ENCODE measurements at regions not wholly inside any gene's neighbourhood (a gene's known extent, or its start where the extent isn't known, plus 50 kb on each side); places are given as distances from the start of the nearest gene placed in this dataset.
A peak's percentile ranks its signal among the peaks of the same experiment; 100 is the strongest.
"Not testable (repeated sequence)": the region's sequence is repeated elsewhere in the genome, so short reads cannot be mapped to it uniquely, and the experiment has no call there.

DNA sequence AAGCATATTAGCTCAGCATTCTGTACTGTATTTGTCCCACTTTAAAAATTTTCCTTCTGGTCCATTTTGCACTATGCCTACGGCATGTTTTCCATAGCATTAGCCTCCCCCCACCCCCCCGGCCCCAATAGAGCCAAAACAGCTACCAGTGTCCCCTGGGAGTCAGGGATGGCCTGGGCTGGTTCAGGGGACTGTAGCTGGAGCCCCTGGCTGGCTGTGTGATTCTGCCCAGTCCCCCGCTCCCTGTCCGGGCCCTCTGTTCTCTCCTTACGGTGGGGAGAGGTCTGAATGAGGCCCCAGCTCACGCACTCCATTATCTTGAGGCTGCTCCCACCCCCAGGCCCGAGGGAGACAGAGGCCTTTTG, 70.1 kb downstream of the KLF15 start:
- DNase-seq (ENCODE audit: low spot score), result no peak
- Histone ChIP-seq H3K4me3 (peak overlapping the region; percentile 71), H3K27ac (peak overlapping the region; percentile 89 to 96)
- TF ChIP-seq CTCF (IDR thresholded peaks at IDR 0.05), result no peak

DNA sequence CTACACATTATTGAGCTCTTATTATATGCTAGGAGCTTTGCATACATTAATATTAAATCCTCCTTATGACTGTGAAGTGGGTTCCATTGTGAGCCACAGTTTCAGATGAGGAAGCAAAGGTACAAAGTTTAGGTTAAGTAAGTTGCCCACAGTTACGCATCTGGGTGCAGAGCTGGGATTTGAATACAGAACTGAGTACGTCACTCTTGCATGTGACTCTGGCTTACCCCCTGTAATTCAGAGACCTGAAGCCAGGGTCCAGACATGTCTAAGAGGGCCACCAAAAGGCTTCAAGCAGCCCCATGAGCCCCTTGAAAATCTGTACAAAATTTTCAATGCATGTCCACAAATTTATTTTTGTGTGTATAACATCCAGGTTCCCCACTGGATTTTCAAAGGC, 71.8 kb downstream of the KLF15 start:
- no peak for TF ChIP-seq CTCF (IDR thresholded peaks at IDR 0.05)
- Histone ChIP-seq H3K27ac (no peak overlapping the region), H3K4me3 (no peak overlapping the region)
- DNase-seq (ENCODE audit: low spot score), result no peak

- no peak overlapping the region for H3K27ac ChIP-seq
- no peak for TF ChIP-seq CTCF (IDR thresholded peaks at IDR 0.05)
- DNase-seq (ENCODE audit: low spot score), result no peak
- no peak overlapping the region for H3K4me3 ChIP-seq
Observed at GRCh38 chr3:126284258-126284904, 72.8 kb downstream of the KLF15 start.

DNA sequence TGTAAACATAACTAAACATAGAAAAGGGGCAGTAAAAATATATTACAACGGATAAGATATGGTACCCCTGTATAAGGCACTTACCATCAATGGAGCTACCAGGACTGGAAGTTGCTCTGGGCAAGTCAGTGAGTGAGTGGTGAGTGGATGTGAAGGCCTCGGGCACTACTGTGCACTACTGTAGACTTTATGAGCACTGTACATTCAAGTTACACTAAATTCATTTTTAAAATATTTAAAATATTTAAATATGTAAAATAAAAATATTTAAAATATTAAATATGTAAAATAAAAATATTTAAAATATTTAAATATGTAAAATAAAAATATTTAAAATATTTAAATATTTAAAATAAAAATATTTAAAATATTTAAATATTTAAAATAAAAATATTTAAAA, 73.6 kb downstream of the KLF15 start:
- H3K4me3 ChIP-seq; DNase-seq (ENCODE audit: low spot score); H3K27ac ChIP-seq: not testable (repeated sequence)

GRCh38 chr3:126279853-126280252, 77.4 kb downstream of the KLF15 start:
- no peak for DNase-seq (ENCODE audit: low spot score)
- Histone ChIP-seq H3K4me3 (no peak overlapping the region), H3K27ac (no peak overlapping the region)
- TF ChIP-seq CTCF (IDR thresholded peaks at IDR 0.05), result no peak

DNA sequence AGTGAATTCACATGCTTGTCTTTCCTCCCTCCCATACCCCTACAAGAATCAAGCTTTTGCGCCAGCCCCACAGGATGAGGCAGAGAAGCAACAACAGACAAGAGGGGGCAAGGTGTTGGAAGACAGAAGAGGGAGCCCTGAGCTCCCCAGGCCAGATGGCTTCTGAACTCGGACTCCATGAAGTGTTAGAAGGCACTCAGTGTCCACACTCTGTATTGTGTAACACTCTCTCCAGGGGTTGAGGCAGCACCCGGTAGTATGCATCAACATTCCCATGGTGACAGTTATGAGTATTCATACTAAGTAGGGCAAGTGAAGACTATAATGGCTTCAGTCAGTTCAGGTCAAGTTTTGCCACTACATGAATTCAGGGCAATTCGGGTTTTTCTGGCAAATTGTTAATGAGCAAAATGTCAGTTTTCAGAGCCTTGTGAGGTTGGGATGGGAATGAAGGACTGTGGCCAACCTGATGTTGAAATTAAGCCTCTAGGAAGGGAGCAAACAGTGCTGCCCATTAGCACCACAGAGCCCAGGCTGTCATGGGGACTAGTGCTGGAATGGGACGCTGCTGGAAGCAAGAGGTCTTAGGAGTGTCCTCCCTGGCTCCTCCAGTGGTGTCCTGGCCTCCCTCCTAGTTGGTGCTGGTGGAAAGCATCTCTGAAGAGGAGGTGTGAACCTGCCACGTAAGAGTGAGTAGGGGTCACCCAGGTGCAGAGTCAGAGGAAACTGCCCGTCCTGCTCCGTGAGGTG, 79.4 kb downstream of the KLF15 start:
- no peak for DNase-seq (ENCODE audit: low spot score)
- TF ChIP-seq CTCF (IDR thresholded peaks at IDR 0.05), result no peak
- Histone ChIP-seq H3K27ac (peak overlapping the region in 1 of 2 donors; percentile 5), H3K4me3 (no peak overlapping the region)

DNA sequence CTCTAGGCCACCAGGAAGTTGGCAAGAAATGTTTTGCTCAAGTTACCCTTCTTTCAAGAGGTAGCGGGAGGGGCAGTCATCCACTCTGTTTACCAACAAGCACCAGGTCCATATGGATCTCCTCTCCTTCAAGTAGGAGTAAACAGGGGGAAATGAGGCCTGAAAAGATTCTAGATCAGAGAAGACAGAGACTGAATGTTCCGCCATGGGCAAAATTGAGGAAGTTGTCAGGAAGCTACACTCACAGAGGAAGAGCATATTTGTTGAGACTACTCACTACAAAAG, 81.6 kb downstream of the KLF15 start:
- no peak for TF ChIP-seq CTCF (IDR thresholded peaks at IDR 0.05)
- Histone ChIP-seq H3K27ac (no peak overlapping the region), H3K4me3 (no peak overlapping the region)
- DNase-seq (ENCODE audit: low spot score), result no peak
